GM13976 (cell line): ENCODE measurements at regions not wholly inside any gene's neighbourhood (a gene's known extent, or its start where the extent isn't known, plus 50 kb on each side); places are given as distances from the start of the nearest gene placed in this dataset.

Source experiments
- DNase-seq: peaks from one replicate; pipeline ENCODE4 v3.0.0; 2012; ENCODE audit warnings: low spot score
- in situ Hi-C: fragments of 300-500 bp; cut with MboI; formaldehyde crosslinking; loops from one replicate; pipeline ENCODE4 v1.12.0; 2022; ENCODE audit warnings: low sequenced_read_pairs, mixed read lengths, inconsistent platforms; ENCODE audit not compliant: unreplicated experiment
- TF ChIP-seq, protein P1 (sequence below): IDR thresholded peaks from 2 replicates; pipeline ENCODE4 v1.5.1; 2012; ENCODE audit warnings: borderline replicate concordance, mild to moderate bottlenecking; ENCODE audit not compliant: insufficient read depth; ENCODE audit errors: extremely low read depth, missing control alignments, control extremely low read depth

- in situ Hi-C loops: no loop called here
- DNase-seq: no peak
- TF ChIP-seq, protein P1, sequence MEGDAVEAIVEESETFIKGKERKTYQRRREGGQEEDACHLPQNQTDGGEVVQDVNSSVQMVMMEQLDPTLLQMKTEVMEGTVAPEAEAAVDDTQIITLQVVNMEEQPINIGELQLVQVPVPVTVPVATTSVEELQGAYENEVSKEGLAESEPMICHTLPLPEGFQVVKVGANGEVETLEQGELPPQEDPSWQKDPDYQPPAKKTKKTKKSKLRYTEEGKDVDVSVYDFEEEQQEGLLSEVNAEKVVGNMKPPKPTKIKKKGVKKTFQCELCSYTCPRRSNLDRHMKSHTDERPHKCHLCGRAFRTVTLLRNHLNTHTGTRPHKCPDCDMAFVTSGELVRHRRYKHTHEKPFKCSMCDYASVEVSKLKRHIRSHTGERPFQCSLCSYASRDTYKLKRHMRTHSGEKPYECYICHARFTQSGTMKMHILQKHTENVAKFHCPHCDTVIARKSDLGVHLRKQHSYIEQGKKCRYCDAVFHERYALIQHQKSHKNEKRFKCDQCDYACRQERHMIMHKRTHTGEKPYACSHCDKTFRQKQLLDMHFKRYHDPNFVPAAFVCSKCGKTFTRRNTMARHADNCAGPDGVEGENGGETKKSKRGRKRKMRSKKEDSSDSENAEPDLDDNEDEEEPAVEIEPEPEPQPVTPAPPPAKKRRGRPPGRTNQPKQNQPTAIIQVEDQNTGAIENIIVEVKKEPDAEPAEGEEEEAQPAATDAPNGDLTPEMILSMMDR: no peak
Measured at GRCh38 chr6:167507376-167507945, 182.6 kb downstream of the TTLL2 start.

- in situ Hi-C loops: no loop called here
- DNase-seq: no peak
- TF ChIP-seq, protein P1: no peak
Measured at GRCh38 chr6:167508919-167509852, 184.3 kb downstream of the TTLL2 start.

DNA sequence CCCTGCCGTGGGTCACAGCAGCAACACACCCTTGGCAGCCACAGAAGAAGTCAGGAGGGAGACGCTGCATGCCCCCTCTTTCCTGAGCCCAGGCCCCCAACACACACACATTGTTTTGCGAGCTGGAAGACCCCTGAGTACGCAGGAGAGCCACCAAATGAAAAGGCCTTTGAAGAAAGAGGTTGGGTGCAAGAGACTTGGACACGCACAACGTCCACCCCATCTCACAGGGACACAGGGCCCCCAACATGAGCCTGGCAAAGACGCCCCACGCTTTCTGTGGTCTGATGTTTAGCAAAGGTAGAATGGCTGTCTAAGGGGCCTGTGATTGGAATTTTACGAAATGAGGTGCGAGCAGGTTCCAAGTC is 185.0 kb downstream of the TTLL2 start:
- TF ChIP-seq, protein P1: no peak
- in situ Hi-C loops: no loop called here
- no peak for DNase-seq

- no peak for DNase-seq
- TF ChIP-seq, protein P1: no peak
- in situ Hi-C loops: no loop called here
Measured at GRCh38 chr6:167510648-167511047, 185.8 kb downstream of the TTLL2 start.

DNA sequence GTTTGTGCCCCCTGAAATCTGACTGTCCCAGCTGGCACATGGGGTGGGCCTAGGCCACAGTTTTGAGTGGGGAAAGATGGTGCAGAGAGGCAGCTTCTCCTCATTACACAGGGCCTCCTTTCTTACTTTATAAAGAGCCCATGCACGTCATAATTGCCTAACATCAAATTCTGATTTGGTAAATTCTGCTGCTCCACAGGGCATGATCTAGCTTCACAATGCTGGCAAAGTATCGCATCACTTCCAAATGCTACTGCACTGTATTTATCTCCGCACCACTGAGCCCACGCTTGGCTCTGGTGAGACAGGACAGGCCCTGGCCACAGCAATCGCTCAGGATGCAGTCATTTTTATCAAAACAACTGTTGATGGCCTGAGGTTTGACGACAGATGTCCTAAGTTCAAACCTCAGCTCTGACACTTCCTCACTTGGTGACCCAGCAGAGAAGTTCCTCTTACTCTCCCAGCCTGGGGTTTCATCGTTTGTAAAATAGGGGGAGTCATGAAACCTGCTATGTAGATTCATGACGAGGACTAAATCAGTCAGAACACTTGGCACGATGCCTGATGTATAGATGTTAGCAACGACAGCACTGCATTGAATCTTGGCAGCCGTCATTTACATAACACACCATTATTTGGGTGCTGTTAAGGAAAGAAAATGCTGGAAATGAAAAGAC is 187.9 kb downstream of the TTLL2 start:
- TF ChIP-seq, protein P1: no peak
- in situ Hi-C loops: no loop called here
- no peak for DNase-seq

- no peak for DNase-seq
- in situ Hi-C loops: no loop called here
- TF ChIP-seq, protein P1: no peak
Measured at GRCh38 chr6:167513778-167514177, 188.9 kb downstream of the TTLL2 start.
